DMS 273 treated with DMSO at 0.1 percent for 48 hours (cell line): ENCODE measurements at regions not wholly inside any gene's neighbourhood (a gene's known extent, or its start where the extent isn't known, plus 50 kb on each side); places are given as distances from the start of the nearest gene placed in this dataset.

Source experiments
- DNase-seq: peaks from one replicate; lab custom pipeline; 2025; lab: John Stamatoyannopoulos, UW

DNA sequence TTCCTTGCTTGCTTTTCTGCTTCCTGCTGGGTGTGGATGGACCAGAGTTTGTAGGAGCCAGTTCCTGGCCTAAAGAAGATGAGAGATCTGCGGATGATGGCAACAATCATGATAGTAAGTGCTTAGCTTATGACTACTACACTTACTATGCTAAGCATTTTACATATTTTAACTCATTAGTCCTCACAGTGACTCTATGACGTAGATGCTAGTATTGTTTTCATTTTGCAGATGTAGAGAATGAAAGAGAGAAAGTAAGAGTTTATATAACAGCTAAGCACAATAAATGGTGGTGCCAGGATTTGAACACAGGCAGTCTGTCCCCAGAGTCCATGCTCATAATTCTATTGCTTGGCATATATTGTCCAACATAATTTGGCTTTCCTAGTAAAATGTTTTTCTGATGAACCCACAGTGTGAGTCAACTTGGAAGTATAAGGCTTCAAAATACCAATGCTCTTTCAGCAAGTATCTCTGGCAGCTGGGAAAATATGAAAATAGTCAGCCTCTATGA, 363.2 kb upstream of the DDHD1 start:
- no peak for DNase-seq

DNA sequence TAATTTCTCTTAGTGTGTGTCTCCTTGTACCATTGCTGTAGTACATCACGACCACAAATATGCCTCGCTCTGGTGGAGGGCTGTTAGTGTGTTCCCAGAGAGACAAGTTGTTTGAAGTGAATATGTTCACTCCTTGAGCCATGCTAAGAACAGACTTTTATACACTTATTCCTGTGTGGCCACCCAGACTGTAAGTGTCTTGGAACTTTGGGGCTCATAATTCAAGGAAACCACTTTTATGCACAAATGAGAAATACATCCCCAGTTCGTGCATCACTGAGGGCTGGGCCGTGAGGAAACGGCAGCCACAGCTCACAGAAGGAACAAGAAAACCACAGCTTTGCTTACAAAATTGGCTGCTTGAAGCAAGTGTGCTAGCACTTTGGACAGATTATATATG, 362.2 kb upstream of the DDHD1 start:
- DNase-seq: no peak

DNA sequence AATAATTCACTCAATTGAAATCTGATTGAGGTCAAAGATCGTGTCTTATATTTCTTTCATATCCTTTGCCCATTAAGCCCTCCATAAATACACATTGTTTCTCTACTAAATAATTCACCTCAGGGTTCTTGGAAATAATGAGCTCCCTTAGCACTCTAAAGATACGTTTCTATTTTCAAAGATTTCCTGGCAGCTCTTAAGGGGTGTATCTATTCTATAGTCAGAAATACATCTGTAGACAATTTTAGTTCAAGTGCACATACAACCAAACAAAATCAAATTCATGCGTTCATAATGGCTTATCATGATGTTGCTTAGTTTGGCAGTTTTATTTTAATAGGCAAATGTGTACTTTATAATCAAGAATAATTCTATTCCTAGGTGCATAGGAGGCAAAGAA, 361.1 kb upstream of the DDHD1 start:
- DNase-seq: no peak

GRCh38 chr14:53510281-53510912, 357.3 kb upstream of the DDHD1 start:
- no peak for DNase-seq

DNA sequence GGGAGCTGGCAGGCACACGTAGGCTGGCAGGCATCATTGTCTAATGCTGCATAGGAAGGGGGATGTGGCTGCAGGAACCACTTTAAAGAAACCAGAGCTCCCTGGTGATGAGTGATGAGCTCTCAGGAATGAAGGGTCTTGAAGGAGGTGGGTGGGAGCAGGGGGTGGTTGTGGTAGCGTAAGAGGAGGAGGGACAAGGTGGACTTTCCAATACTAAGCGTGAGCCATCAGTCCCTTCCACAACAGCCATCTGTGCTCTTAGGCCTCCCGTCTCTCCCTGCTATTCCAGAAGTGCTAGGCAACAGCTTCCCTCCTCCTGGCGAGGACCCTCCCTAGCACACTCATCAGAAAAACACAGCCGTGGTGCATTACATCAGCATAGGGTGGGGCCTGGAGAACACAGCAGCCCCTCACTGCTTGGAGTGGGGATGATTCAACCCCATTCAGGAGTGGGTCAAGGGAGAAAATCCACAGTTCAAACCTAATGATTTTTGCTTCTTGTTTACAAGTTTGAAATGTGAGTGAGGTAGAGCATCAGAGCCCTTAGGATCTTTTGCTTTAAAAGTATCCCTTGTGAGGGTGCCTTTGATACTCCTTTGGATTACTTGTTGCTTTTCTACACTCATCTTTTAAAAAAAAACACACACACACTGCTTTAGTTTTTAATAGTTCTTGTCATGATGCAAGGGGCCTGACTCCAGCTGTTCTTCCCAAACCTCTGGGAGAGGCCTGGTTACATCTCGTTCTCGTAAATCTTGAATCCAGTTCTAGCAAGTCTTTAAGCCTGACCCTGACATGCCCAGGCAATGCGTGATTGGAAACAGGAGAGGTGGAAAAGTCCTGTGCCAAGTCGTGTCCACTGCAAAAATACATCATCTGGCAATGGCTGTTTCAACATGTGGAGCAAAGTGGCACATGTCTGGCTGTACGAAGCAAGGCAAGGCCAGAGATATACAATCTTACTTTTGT, 356.4 kb upstream of the DDHD1 start:
- no peak for DNase-seq

DNA sequence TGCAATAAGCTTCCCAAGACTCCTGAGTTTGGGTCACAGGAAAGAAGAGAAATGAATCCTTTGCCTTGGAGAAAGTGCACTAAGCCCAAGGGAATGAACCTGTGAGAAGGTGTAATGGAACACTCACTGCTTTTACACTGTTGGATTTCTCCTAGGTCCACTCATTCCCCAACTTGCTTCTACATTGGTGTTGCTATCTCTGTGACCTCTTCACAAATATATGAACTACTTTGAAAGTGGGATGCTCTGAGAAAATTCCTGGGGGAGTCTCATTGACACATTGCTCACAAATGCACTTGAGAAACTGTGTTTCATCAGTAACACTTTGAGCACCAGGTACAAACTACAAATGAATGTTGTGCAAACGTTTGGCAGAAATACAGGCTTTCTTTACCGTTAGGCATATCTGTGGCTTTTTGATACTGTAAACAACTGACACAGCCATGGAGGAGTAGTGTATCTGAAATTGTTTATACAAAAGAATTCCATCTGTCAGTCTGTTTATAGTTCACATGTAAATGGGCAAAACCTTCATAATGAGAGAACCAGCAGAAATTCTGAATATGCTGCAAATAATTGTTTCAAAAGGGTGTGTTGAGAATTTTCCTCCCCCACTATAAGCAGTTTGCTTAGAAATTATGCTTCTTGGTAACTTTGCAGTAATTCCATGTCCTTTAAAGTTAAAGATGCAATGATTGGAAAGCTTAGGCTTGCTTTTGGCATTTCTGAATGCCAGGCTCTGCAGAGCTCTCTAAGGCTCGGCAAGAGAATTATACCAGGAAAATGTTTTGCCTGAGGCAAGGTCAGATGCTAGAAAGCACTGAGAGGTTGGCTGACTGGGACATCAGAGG, 348.5 kb upstream of the DDHD1 start:
- DNase-seq: no peak

DNA sequence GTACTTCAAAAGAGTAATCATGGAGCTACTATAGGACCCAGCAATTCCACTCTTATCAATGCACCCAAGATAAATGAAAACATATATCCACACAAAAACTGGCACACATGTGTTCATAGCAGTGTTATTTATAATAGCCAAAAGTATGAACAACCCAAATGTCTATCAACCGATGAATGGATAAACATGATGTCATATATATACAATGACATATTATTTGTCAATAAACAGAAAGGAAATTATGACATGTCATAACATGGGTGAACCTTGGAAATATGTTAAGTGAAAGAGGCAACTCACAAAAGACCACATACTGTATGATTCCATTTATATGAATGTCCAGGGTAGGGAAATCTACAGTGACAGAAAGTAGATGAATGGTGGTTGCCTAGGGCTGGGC, 347.1 kb upstream of the DDHD1 start:
- DNase-seq: no peak

DNA sequence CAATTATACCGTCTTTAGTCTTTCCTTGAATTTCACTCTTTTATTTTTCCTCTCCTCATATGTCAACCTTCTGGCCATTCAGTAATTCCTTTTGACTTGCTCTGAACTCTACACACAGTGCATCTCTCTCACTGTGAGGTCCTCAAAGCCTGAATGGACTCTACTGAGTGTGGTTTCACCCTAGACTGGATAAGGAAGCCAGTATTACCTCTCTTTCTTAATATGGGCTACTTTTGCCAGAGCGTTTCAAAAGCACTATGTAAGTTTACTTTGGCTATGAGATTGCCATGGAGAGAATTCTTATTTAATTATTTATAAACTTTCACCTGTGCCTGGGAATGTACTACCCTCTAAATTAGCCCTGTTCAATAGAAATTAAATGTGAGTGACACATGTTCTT, 343.5 kb upstream of the DDHD1 start:
- DNase-seq: no peak

DNA sequence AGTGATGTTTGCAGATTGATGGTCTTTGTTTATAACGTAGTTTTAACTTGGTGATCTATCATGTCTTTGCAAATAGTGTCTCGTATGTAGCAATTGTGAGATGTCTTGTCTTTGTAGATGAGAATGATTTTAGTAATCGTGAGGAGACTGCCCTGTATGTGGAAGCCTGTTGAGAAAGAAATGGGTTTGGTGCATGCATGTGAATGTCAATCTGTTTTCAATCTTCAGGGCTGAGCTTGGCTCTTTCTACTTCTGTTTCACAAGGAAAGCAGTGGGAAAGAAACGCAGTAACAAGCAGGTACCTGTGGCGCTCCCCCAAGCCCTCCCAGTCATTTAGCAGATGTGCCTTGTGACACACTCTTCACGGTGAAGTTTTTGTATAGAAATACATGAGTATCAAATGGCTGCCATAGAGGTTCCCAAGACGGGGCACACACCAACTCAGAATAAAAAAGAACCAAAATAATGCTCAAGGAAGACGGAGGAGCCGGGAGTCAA, 342.8 kb upstream of the DDHD1 start:
- no peak for DNase-seq

GRCh38 chr14:53494587-53494986, 341.5 kb upstream of the DDHD1 start:
- DNase-seq: no peak

DNA sequence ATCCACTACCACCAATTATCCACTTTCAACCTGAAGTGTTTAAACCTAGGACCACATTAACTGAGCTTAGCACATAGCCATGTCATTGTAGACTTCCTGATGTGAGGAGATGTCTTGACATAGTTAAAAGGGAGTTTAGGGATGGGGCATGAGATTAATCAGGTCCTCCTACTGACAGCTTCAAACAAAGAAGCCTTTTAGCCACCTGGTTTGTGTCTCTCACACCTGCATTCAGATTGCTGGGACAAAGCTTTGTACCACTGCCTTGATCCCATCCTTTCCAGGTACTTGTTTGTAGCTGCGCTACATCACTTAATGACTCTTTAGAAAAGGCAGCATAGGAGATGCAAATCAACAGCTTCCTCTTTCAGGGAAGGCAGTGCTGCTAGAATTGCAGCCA, 340.7 kb upstream of the DDHD1 start:
- DNase-seq: no peak

- DNase-seq: no peak
Measured at GRCh38 chr14:53493320-53493719, 340.2 kb upstream of the DDHD1 start.

- DNase-seq: no peak
Measured at GRCh38 chr14:53491884-53492277, 338.8 kb upstream of the DDHD1 start.

DNA sequence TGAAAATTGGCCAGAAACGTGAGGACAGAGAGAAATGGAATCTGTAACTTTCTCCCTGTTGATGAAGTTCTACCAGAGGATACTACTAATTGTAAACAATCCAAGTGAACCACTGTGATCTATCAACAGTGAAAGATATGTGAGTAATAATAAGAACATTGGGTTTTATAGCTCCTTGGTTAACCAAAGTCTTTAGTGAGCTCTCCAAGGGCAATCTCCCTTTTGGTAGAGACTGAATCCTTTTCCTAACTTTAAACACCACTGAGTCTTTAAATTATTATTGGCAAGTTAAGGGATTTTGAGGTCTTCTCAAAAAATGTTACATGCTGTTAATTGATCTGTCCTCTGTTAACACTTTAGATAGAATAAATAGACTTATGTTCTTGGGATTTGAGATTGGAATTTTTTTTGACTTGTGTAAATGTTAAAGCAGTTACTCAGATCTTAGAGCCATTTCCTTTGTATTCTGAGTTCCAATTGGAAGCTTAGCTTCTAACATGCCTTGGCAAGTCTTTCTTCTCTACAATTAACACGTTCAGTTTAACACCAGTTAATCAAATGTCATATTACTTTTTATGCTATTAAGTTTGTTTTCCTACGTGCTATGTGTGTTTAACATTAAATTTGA, 338.2 kb upstream of the DDHD1 start:
- no peak for DNase-seq

DNA sequence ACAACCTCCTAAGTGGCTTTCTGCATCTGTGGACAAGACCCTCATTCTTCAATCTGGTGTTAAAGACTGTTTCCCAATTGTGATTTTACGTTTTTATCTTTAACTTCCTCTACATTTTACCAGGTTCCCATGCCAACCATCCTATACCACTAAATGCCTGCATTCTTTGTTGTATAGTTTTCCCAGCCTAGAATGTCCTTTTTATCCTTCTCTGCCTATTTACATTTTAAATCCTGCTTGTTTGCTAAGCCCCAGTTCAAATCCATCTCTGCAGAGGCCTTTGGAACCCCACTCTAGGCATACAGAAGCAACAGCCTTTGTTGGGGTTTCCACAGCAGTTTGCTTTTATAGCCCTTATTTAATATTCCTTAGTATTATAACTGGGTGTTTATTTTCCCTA, 325.1 kb upstream of the DDHD1 start:
- no peak for DNase-seq

- DNase-seq: no peak
Measured at GRCh38 chr14:53473480-53473879, 320.4 kb upstream of the DDHD1 start.

DNA sequence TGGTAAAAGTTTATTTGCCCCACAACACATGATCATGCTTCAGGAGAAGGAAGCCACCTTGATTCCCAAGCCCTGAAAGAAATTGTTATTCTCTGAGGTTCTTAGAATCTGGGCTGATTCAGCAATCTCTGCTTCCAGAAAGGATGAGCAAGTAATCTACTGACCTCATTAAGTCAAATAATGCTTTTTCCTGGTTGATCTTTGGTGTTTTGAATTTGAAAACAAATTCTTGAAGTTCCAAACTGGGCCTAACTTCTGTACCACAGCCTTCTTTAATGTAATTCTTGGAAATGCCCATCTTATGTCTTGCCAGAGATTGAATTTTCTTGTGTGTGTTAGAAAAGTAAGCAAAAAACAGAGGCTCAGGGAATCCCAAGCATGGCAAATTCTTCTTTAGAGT, 319.2 kb upstream of the DDHD1 start:
- no peak for DNase-seq

DNA sequence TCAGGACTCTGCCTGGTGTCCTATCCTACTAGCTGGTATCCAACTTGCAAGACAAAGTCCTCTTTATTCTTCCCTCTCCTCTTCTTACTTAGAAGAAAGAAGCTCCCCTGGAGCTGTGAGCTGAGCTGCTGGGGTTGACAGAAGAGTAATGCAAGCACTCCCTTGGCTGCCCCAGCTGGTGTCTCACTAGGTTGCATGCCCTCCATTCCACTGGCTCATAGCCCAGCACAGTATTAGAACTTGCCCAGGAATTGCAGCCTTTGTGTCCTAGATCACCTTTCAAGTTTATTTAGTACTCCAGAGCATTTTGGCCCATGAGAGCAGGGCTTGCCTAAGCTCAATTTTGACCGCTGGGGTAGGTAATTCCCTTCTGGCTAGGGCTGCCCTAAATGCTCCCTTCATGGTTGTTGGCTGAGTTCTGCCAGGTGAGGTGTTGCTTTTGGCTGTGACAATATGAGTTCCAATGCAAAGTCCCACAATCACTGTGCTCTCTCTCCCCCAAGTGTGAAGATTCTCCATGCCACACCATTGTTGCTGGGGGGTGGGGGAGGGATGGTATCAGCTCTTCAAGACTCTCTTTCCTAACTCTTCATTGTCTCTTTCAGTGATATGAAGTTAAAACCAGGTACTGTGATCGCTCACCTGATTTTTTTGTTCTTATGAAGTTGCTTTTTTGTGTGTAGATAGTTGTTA, 317.4 kb upstream of the DDHD1 start:
- DNase-seq: no peak

- DNase-seq: no peak
Measured at GRCh38 chr14:53468876-53469275, 315.8 kb upstream of the DDHD1 start.

DNA sequence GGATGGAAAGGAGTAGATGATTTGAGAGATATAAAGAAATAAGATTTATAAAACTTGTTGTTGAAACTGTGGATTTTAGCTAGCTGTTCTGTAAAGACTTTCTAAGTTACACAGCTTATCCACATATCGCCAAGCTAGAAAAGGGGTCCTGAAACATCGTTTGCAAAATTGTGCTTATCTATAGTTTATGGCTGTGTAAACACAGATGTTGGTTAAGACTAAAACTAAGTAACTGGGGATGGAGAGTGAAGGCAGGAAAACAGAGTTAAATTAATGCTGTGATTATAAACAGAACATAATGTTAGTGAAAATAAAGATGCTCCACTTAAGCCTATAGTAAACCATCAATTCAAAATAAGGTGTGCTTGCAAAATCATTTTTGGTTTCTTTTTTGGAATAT, 311.3 kb upstream of the DDHD1 start:
- DNase-seq: no peak
